ENCODE measurements at regions not wholly inside any gene's neighbourhood (a gene's known extent, or its start where the extent isn't known, plus 50 kb on each side); places are given as distances from the start of the nearest gene placed in this dataset.

DNA sequence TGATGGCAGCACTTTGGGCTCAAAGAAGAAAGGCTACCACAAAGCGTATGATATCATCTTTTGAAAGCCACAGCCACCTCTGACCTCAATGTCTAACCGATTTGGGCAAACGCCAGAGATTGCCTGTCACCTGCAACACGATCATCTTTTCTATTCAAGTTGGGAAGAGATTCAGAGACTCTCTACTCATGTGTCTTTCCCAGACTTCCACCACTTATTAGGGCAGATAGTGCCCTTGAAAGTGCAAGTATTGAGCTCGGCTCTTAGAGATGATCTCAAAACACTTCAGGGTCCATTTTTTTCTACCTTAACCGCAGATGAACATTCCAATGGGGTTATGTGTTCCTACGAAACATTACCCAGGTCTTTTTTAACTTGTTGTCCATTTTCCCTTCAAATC is 213.7 kb downstream of the DRD1 start:
- no peak overlapping the region for H3K9ac ChIP-seq
- H4K20me1 ChIP-seq: no peaks in the 10 kb centered on the region
- no peak for TF ChIP-seq Cebpa-rat (IDR thresholded peaks at IDR 0.05)
- H3K36me3 ChIP-seq: no peaks in the 10 kb centered on the region
- H3K9me3 ChIP-seq: no peaks in the 10 kb centered on the region
- no peak overlapping the region for H3K4me2 ChIP-seq
- H3K4me1 ChIP-seq: no peaks in the 10 kb centered on the region
- H3K27ac ChIP-seq: no peak overlapping the region
- H3K27me3 ChIP-seq: no peaks in the 10 kb centered on the region
- no peak overlapping the region for H3K4me3 ChIP-seq

- Histone ChIP-seq H3K9ac (no peak overlapping the region), H3K4me3 (no peak overlapping the region), H4K20me1 (no peaks in the 10 kb centered on the region), H3K27me3 (no peaks in the 10 kb centered on the region), H3K27ac (no peak overlapping the region), H3K4me2 (no peak overlapping the region), H3K9me3 (no peaks in the 10 kb centered on the region), H3K36me3 (no peaks in the 10 kb centered on the region), H3K4me1 (no peaks in the 10 kb centered on the region)
- no peak for TF ChIP-seq Cebpa-rat (IDR thresholded peaks at IDR 0.05)
These were observed 217.5 kb downstream of the DRD1 start for GRCh38 chr5:175226506-175226905.

DNA sequence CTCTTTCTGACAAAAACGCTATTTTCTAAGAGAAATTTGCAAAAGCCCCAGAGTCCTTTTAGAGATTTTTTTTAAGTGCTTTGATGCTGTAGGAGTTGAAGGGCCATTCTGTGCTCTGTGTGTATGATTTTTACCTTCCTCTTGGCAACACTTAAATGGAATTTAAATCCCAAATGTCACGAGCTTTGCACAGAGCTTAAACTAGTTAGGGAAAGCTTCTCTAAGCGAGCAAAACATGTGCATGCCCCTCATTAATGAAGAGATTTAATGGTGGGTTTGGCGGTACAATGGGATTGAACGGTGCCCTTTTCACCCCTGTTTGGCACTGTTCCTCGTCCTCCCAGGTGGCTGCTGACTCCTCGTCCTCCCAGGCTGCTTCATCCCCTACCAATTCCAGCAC is 220.7 kb downstream of the DRD1 start:
- H3K27me3 ChIP-seq: no peaks in the 10 kb centered on the region
- no peaks in the 10 kb centered on the region for H4K20me1 ChIP-seq
- no peaks in the 10 kb centered on the region for H3K36me3 ChIP-seq
- no peak overlapping the region for H3K4me3 ChIP-seq
- H3K9ac ChIP-seq: no peak overlapping the region
- H3K9me3 ChIP-seq: no peaks in the 10 kb centered on the region
- H3K4me1 ChIP-seq: no peaks in the 10 kb centered on the region
- no peak overlapping the region for H3K27ac ChIP-seq
- TF ChIP-seq Cebpa-rat (IDR thresholded peaks at IDR 0.05): no peak
- H3K4me2 ChIP-seq: no peak overlapping the region

DNA sequence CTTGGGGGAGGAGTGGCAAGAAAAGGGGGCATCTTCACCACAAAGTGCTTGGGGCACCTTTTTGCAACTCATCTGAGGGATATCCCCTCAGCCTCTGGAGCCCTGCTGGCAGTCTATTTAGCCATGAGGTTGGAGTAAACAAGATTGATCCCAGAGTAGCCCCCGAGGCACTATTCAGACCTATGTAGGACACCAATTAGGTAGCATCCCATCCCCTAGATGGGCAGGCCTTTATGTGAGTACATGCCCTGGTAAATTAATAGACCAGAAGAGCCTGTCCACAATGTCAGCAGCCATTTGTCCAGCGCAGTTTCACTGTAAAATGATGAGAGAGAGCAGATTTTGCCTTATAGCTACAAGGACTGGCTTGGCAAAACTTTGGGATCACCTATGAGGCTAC is 221.4 kb downstream of the DRD1 start:
- no peaks in the 10 kb centered on the region for H3K36me3 ChIP-seq
- no peaks in the 10 kb centered on the region for H3K4me1 ChIP-seq
- H3K9ac ChIP-seq: no peak overlapping the region
- H3K4me3 ChIP-seq: no peak overlapping the region
- H4K20me1 ChIP-seq: no peaks in the 10 kb centered on the region
- no peak overlapping the region for H3K4me2 ChIP-seq
- no peak for TF ChIP-seq Cebpa-rat (IDR thresholded peaks at IDR 0.05)
- H3K9me3 ChIP-seq: no peaks in the 10 kb centered on the region
- H3K27me3 ChIP-seq: no peaks in the 10 kb centered on the region
- H3K27ac ChIP-seq: no peak overlapping the region

GRCh38 chr5:175220549-175220948 is 223.4 kb downstream of the DRD1 start:
- TF ChIP-seq Cebpa-rat (IDR thresholded peaks at IDR 0.05): no peak
- Histone ChIP-seq H3K27ac (no peak overlapping the region), H3K4me3 (no peak overlapping the region), H4K20me1 (no peaks in the 10 kb centered on the region), H3K4me2 (no peak overlapping the region), H3K9me3 (no peaks in the 10 kb centered on the region), H3K4me1 (peaks cover 7% of the 10 kb centered on the region; the same call in 1 of the 2 replicates), H3K9ac (no peak overlapping the region), H3K27me3 (no peaks in the 10 kb centered on the region), H3K36me3 (no peaks in the 10 kb centered on the region)

GRCh38 chr5:175219366-175219765 is 224.6 kb downstream of the DRD1 start:
- H4K20me1 ChIP-seq: no peaks in the 10 kb centered on the region
- no peak overlapping the region for H3K27ac ChIP-seq
- H3K27me3 ChIP-seq: no peaks in the 10 kb centered on the region
- H3K9me3 ChIP-seq: no peaks in the 10 kb centered on the region
- no peak overlapping the region for H3K4me2 ChIP-seq
- H3K36me3 ChIP-seq: no peaks in the 10 kb centered on the region
- H3K9ac ChIP-seq: no peak overlapping the region
- no peak overlapping the region for H3K4me3 ChIP-seq
- H3K4me1 ChIP-seq: peaks cover 7% of the 10 kb centered on the region; the same call in 1 of the 2 replicates
- TF ChIP-seq Cebpa-rat (IDR thresholded peaks at IDR 0.05): no peak

- Histone ChIP-seq H3K4me1 (peaks cover 7% of the 10 kb centered on the region; the same call in 1 of the 2 replicates), H3K27me3 (no peaks in the 10 kb centered on the region), H3K4me3 (no peak overlapping the region), H3K9me3 (no peaks in the 10 kb centered on the region), H4K20me1 (no peaks in the 10 kb centered on the region), H3K36me3 (no peaks in the 10 kb centered on the region), H3K27ac (no peak overlapping the region), H3K4me2 (no peak overlapping the region), H3K9ac (no peak overlapping the region)
- no peak for TF ChIP-seq Cebpa-rat (IDR thresholded peaks at IDR 0.05)
These were observed 227.0 kb downstream of the DRD1 start for GRCh38 chr5:175216991-175217390.

DNA sequence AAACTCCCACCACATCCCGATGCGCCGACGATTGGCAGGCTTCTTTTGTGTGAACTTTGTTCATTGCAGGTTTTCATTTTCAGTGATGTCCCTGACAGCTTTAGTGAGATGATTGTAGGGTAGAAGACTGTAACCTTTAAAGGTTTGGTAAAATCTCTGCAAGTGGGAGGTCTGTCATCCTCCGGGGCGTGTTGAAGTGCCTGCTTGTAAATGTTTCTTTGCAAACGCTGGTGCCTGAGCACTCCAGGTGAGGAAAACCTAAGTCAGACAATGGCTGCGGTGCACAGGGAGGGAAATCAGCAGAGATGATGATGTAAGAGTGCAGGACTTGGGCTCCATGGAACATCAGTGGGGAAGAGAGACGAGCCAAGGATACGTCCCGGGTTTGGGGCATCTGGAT is 228.1 kb downstream of the DRD1 start:
- Histone ChIP-seq H3K4me1 (peaks cover 7% of the 10 kb centered on the region; the same call in 1 of the 2 replicates), H3K9ac (no peak overlapping the region)
- no peak for TF ChIP-seq Cebpa-rat (IDR thresholded peaks at IDR 0.05)

DNA sequence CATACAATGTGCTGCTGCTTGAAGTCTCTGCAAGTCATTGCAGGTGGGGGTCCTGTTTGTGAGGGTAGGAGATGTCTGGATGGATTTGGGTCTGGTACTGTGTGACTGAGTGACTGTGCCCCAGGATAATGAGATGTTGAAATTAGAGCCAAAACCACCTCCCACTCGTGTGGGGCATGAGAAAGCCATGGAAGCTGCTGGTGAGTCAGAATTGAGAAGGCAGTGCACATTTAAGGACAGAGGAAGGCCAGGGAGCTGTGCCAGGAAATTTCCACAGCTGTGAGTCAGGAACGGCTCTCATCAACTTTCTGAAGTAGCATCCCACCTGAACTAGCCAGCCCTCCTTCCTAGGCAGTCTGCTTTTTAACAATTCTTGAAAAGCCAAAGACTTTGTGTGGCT is 229.8 kb downstream of the DRD1 start:
- Histone ChIP-seq H3K4me1 (peaks cover 7% of the 10 kb centered on the region; the same call in 1 of the 2 replicates), H3K9ac (no peak overlapping the region), H3K27me3 (no peaks in the 10 kb centered on the region), H3K9me3 (no peaks in the 10 kb centered on the region), H3K4me3 (no peak overlapping the region), H4K20me1 (no peaks in the 10 kb centered on the region), H3K36me3 (no peaks in the 10 kb centered on the region), H3K4me2 (no peak overlapping the region), H3K27ac (no peak overlapping the region)
- no peak for TF ChIP-seq Cebpa-rat (IDR thresholded peaks at IDR 0.05)

More for the DNA sequence above, 228.1 kb downstream of the DRD1 start:
- H3K36me3 ChIP-seq: no peaks in the 10 kb centered on the region
- H3K4me2 ChIP-seq: no peak overlapping the region
- no peaks in the 10 kb centered on the region for H3K9me3 ChIP-seq
- H3K27ac ChIP-seq: no peak overlapping the region
- no peak overlapping the region for H3K4me3 ChIP-seq
- H3K27me3 ChIP-seq: no peaks in the 10 kb centered on the region
- no peaks in the 10 kb centered on the region for H4K20me1 ChIP-seq

DNA sequence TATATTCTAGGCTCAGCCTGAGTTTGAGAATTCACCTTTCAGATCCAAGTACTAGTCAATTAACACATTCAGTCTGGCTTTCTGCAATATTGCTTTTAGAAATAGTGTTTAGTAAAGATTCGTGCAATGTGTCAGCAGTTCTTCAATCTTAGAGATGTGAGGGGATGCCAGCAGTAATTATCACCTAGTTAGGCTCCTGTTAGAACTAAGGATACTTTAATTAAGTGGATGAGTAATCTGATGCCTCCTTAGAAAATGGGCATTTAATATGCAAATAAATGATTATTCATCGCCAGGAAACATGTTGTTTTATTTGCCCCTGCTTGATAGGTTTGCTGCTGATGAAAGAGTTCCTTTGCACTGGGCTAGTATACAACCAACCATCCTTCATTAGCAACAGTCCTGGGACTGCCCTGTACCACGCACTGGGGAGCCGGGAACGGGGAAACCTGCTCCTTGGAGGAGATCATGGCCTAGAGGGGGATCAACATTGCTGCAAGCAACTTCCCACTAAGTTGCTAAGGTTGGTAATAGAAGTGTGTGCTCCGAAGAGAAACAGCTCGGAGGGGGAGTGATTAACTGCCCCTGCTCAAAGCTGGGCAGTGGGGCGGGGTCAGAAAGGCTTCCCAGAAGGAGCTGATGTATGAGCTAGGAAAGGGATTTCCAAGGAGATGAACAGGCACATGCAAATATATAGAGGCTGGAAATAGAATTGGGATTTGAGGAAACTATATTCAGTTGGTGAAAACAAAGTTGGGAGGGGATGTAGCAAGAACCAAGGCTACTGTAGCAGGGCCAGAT is 231.8 kb downstream of the DRD1 start:
- no peak overlapping the region for H3K27ac ChIP-seq
- no peaks in the 10 kb centered on the region for H3K27me3 ChIP-seq
- H3K4me1 ChIP-seq: peaks cover 7% of the 10 kb centered on the region; the same call in 1 of the 2 replicates
- no peaks in the 10 kb centered on the region for H4K20me1 ChIP-seq
- H3K36me3 ChIP-seq: no peaks in the 10 kb centered on the region
- no peaks in the 10 kb centered on the region for H3K9me3 ChIP-seq
- no peak overlapping the region for H3K4me2 ChIP-seq
- no peak overlapping the region for H3K4me3 ChIP-seq
- no peak overlapping the region for H3K9ac ChIP-seq
- TF ChIP-seq Cebpa-rat (IDR thresholded peaks at IDR 0.05): no peak
